H1 (cell line): ENCODE measurements at regions not wholly inside any gene's neighbourhood (a gene's known extent, or its start where the extent isn't known, plus 50 kb on each side); places are given as distances from the start of the nearest gene placed in this dataset.

ENCODE experiments used
- CTCF ChIA-PET: fragments of 300-600 bp; sonication (Branson Sonifier 250); formaldehyde crosslinking; loops from one replicate; lab custom pipeline; 2021; ENCODE audit not compliant: partially characterized antibody; lab: Charles Lee
- POLR2A ChIA-PET: fragments of 300-600 bp; sonication (Branson Sonifier 250); formaldehyde crosslinking; loops from one replicate; lab custom pipeline; 2021; ENCODE audit warnings: inconsistent platforms; ENCODE audit not compliant: partially characterized antibody; lab: Charles Lee
- DNase-seq, 2 experiments: peaks; one replicate each; pipeline versions ENCODE4 v3.0.0 to v3.0.0-alpha.2; 2010 to 2022; ENCODE audit warnings: low spot score in 2 of 2, low read depth in 1 of 2, mixed read lengths in 1 of 2
- FAIRE-seq: peaks from 2 replicates; lab custom pipeline; 2011; peaks lifted over from hg19 to GRCh38; lab: Jason Lieb, UNC
- H2AFZ ChIP-seq: 2 replicates; pipeline ENCODE4 v1.8.1; 2012; ENCODE audit warnings: low read length, inconsistent platforms
- H2AK5ac ChIP-seq: 2 replicates; pipeline ENCODE4 v1.6.1; 2013; ENCODE audit warnings: low read depth, low read length
- H2BK120ac ChIP-seq: replicated peaks from 2 replicates; pipeline ENCODE3; 2013; ENCODE audit warnings: low read depth, low read length, inconsistent platforms
- H2BK12ac ChIP-seq: 2 replicates; pipeline ENCODE4 v1.6.1; 2013; ENCODE audit warnings: low read depth, low read length
- H2BK15ac ChIP-seq: 2 replicates; pipeline ENCODE4 v1.6.1; 2013; ENCODE audit warnings: low read length
- H2BK20ac ChIP-seq: 2 replicates; pipeline ENCODE4 v1.6.1; 2013; ENCODE audit warnings: low read length
- H2BK5ac ChIP-seq: 2 replicates; pipeline ENCODE4 v1.6.1; 2013; ENCODE audit warnings: low read depth, low read length
- H3K14ac ChIP-seq: 2 replicates; pipeline ENCODE4 v1.6.1; 2013; ENCODE audit warnings: inconsistent platforms; ENCODE audit not compliant: insufficient read length
- H3K18ac ChIP-seq: 2 replicates; pipeline ENCODE4 v1.6.1; 2013; ENCODE audit warnings: low read length; ENCODE audit errors: extremely low read depth
- H3K23ac ChIP-seq: 2 replicates; pipeline ENCODE4 v1.6.1; 2013; ENCODE audit warnings: inconsistent platforms; ENCODE audit not compliant: insufficient read length
- H3K23me2 ChIP-seq: 2 replicates; pipeline ENCODE4 v1.6.1; 2013; ENCODE audit warnings: low read depth, low read length
- H3K27ac ChIP-seq: 2 replicates; pipeline ENCODE4 v1.6.1; 2011; ENCODE audit warnings: low read depth, low read length, inconsistent platforms
- H3K27me3 ChIP-seq, 4 experiments: replicated peaks in 1 of 4; 1 replicate in 1 of 4; 2 replicates in 3 of 4; pipeline versions ENCODE4 v1.6.1 to v1.8.1; 2011 to 2013; ENCODE audit warnings: low read length in 3 of 4, mild to moderate bottlenecking in 3 of 4, inconsistent platforms in 2 of 4, mixed read lengths in 2 of 4, moderate library complexity in 1 of 4; ENCODE audit not compliant: control insufficient read depth in 3 of 4, insufficient read depth in 3 of 4; ENCODE audit errors: extremely low read depth in 1 of 4
- H3K36me3 ChIP-seq, 4 experiments: 2 replicates each; pipeline versions ENCODE4 v1.6.1 to v1.8.1; 2011 to 2013; ENCODE audit warnings: mild to moderate bottlenecking in 4 of 4, low read length in 3 of 4, moderate library complexity in 2 of 4, control low read depth in 1 of 4, inconsistent platforms in 1 of 4; ENCODE audit not compliant: insufficient read depth in 4 of 4, control insufficient read depth in 2 of 4
- H3K4ac ChIP-seq: replicated peaks from 2 replicates; pipeline ENCODE3; 2013; ENCODE audit warnings: low read length, low read depth, mixed read lengths, inconsistent platforms; ENCODE audit not compliant: insufficient read length
- H3K4me1 ChIP-seq, 4 experiments: replicated peaks in 1 of 4; 1 replicate in 1 of 4; 2 replicates in 3 of 4; pipeline versions ENCODE4 v1.6.1 to v1.8.1; 2011 to 2013; ENCODE audit warnings: low read length in 3 of 4, inconsistent platforms in 2 of 4, mixed read lengths in 1 of 4; ENCODE audit not compliant: insufficient read depth in 4 of 4, control insufficient read depth in 3 of 4
- H3K4me2 ChIP-seq, 2 experiments: 2 replicates each; pipeline versions ENCODE4 v1.6.1 to v1.8.1; 2011 to 2013; ENCODE audit warnings: low read depth in 2 of 2, low read length in 2 of 2, control low read depth in 1 of 2, inconsistent platforms in 1 of 2, mild to moderate bottlenecking in 1 of 2; ENCODE audit not compliant: insufficient read depth in 1 of 2
- H3K4me3 ChIP-seq, 4 experiments: fragments of 200-600, 300-600 bp in 1 of 4; sonication (generic), shearing (Covaris generic), sonication (Bioruptor Twin) in 1 of 4; 2 replicates each; pipeline versions ENCODE4 v1.5.1 to v1.8.1; 2011 to 2016; ENCODE audit warnings: low read length in 4 of 4, low read depth in 3 of 4, control low read depth in 2 of 4, inconsistent platforms in 2 of 4, mild to moderate bottlenecking in 2 of 4, mixed read lengths in 1 of 4, moderate library complexity in 1 of 4; ENCODE audit not compliant: insufficient read depth in 2 of 4; ENCODE audit errors: extremely low read depth in 1 of 4
- H3K56ac ChIP-seq: replicated peaks from 2 replicates; pipeline ENCODE3; 2013; ENCODE audit warnings: low read depth, mild to moderate bottlenecking, mixed read lengths, low read length, inconsistent platforms; ENCODE audit not compliant: insufficient read length
- H3K79me1 ChIP-seq: 2 replicates; pipeline ENCODE4 v1.6.1; 2013; ENCODE audit warnings: low read depth, low read length, control low read depth
- H3K79me2 ChIP-seq, 2 experiments: 2 replicates each; pipeline versions ENCODE4 v1.6.1 to v1.8.1; 2012 to 2013; ENCODE audit warnings: low read length in 2 of 2, mild to moderate bottlenecking in 2 of 2, inconsistent platforms in 1 of 2; ENCODE audit not compliant: insufficient read depth in 2 of 2, control insufficient read depth in 1 of 2
- H3K9ac ChIP-seq, 4 experiments: replicated peaks in 1 of 4; 1 replicate in 1 of 4; 2 replicates in 3 of 4; pipeline versions ENCODE4 v1.6.1 to v1.8.1; 2011 to 2013; ENCODE audit warnings: low read depth in 3 of 4, low read length in 3 of 4, control low read depth in 2 of 4, mild to moderate bottlenecking in 2 of 4, moderate library complexity in 2 of 4, inconsistent platforms in 1 of 4; ENCODE audit errors: extremely low read depth in 1 of 4
- H3K9me3 ChIP-seq, 2 experiments: 2 replicates each; pipeline versions ENCODE4 v1.6.1 to v1.8.1; 2012 to 2013; ENCODE audit warnings: mild to moderate bottlenecking in 2 of 2, moderate library complexity in 2 of 2, control low read depth in 1 of 2, inconsistent platforms in 1 of 2, low read depth in 1 of 2, low read length in 1 of 2, mixed read lengths in 1 of 2; ENCODE audit not compliant: insufficient read depth in 2 of 2
- H4K20me1 ChIP-seq, 2 experiments: replicated peaks in 1 of 2; 2 replicates each; pipeline versions ENCODE3 to v1.8.1; 2011 to 2013; ENCODE audit warnings: inconsistent platforms in 2 of 2, low read length in 2 of 2, mild to moderate bottlenecking in 1 of 2; ENCODE audit not compliant: insufficient read depth in 2 of 2, control insufficient read depth in 1 of 2
- H4K5ac ChIP-seq: 2 replicates; pipeline ENCODE4 v1.6.1; 2013; ENCODE audit warnings: low read length, low read depth, mixed read lengths, inconsistent platforms; ENCODE audit not compliant: insufficient read length
- H4K8ac ChIP-seq: 2 replicates; pipeline ENCODE4 v1.8.0; 2013; ENCODE audit warnings: mild to moderate bottlenecking, moderate library complexity, low read length, inconsistent platforms; ENCODE audit not compliant: insufficient read depth; ENCODE audit errors: extremely low read depth
- H4K91ac ChIP-seq: replicated peaks from 2 replicates; pipeline ENCODE3; 2013; ENCODE audit warnings: low read length, mixed read lengths, inconsistent platforms; ENCODE audit not compliant: insufficient read length
- ASH2L ChIP-seq: fragments of 200-600, 300-600 bp; sonication (generic); IDR thresholded peaks from one replicate; pipeline ENCODE4 v1.7.1; 2017; ENCODE audit warnings: low read length
- E2F6 ChIP-seq: IDR thresholded peaks from 2 replicates; pipeline ENCODE4 v1.6.1; 2012; ENCODE audit warnings: inconsistent platforms
- EGR1 ChIP-seq: IDR thresholded peaks from 2 replicates; pipeline ENCODE4 v1.6.1; 2011; ENCODE audit warnings: low read depth, low read length, borderline replicate concordance
- EP300 ChIP-seq, 2 experiments: IDR thresholded peaks; 1 replicate in 1 of 2; 2 replicates in 1 of 2; pipeline ENCODE4 v1.6.1; 2011 to 2012; ENCODE audit warnings: low read depth in 2 of 2, low read length in 2 of 2, mild to moderate bottlenecking in 2 of 2, borderline replicate concordance in 1 of 2, inconsistent platforms in 1 of 2, moderate library complexity in 1 of 2
- JUND ChIP-seq: IDR thresholded peaks from 2 replicates; pipeline ENCODE4 v1.6.1; 2011; ENCODE audit warnings: mild to moderate bottlenecking, improper control_type of control experiment, low read length
- NANOG ChIP-seq: IDR thresholded peaks from 2 replicates; pipeline ENCODE4 v1.6.1; 2011; ENCODE audit warnings: low read length, low read depth, mild to moderate bottlenecking, inconsistent platforms; ENCODE audit not compliant: insufficient read depth, poor library complexity, severe bottlenecking
- SP4 ChIP-seq: IDR thresholded peaks from 2 replicates; pipeline ENCODE4 v1.6.1; 2012; ENCODE audit warnings: low read length, inconsistent platforms
- SUZ12 ChIP-seq: fragments of 200-600 bp; sonication (generic); IDR thresholded peaks from 2 replicates; pipeline ENCODE4 v1.6.1; 2012; ENCODE audit warnings: mild to moderate bottlenecking, inconsistent platforms, low read length, moderate library complexity, mixed read lengths
- TAF1 ChIP-seq: IDR thresholded peaks from 2 replicates; pipeline ENCODE4 v1.6.1; 2011; ENCODE audit warnings: mild to moderate bottlenecking, low read depth, low read length
- YY1 ChIP-seq: IDR thresholded peaks from 2 replicates; pipeline ENCODE4 v1.6.1; 2011; ENCODE audit warnings: low read depth, mild to moderate bottlenecking, low read length
- WGBS, 2 experiments: shearing (Covaris generic) in 1 of 2; methylation state at CpG; one replicate each; pipeline versions ENCODE4 v1.1.6 to v1.1.7; 2013 to 2015; ENCODE audit warnings: low lambda C conversion rate in 2 of 2, mixed read lengths in 2 of 2, inconsistent platforms in 1 of 2, low coverage in 1 of 2, missing lambda C conversion rate in 1 of 2; ENCODE audit not compliant: insufficient replicate concordance in 2 of 2, insufficient coverage in 1 of 2, insufficient read length in 1 of 2; ENCODE audit errors: extremely low coverage in 1 of 2, missing lambda C conversion rate in 1 of 2; 5-methylcytosine and 5-hydroxymethylcytosine counted together

DNA sequence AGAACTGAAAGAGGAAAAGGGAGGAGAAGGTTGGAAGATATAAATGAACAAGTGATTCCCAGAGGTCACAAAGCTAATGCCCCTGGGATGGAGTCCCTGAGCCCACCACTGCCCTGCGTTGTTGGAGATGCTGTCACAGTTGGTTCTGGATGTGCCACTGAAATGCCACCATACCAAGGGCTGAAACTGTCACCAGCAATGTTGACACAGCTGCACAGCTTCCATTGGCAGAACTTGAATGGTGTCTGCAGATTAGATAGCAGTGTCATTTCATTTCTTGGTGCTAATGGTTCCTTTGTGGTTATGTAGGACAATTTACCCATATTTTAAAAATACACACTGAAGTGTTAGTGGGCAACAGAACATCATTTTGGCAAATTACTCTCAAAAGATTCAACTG lies 120.7 kb downstream of the TBXT start:
- Histone ChIP-seq H3K4ac (no peak overlapping the region), H2BK5ac (no peak overlapping the region), H3K23ac (no peak overlapping the region), H3K9me3 (no peaks in the 10 kb centered on the region; a peak in 2 of 4 replicates), H3K27ac (no peak overlapping the region), H3K27me3 (no peaks in the 10 kb centered on the region), H2BK12ac (no peak overlapping the region; the same call in 1 of the 2 replicates), H3K4me1 (peaks cover 0 to 6% (median 0%) of the 10 kb centered on the region in 4 experiments; a peak in 1 of 7 replicates), H4K8ac (no peak overlapping the region), H3K4me3 (no peak overlapping the region), H2AK5ac (no peak overlapping the region), H3K9ac (no peak overlapping the region), H3K36me3 (no peaks in the 10 kb centered on the region), H2AFZ (no peak overlapping the region), H3K79me2 (no peaks in the 10 kb centered on the region), H3K18ac (no peak overlapping the region), H2BK120ac (no peak overlapping the region), H3K79me1 (no peaks in the 10 kb centered on the region), H3K14ac (no peak overlapping the region), H4K5ac (no peak overlapping the region), H2BK20ac (no peak overlapping the region), H4K91ac (peak overlapping the region; percentile 20), H3K4me2 (no peak overlapping the region), H3K23me2 (no peaks in the 10 kb centered on the region), H2BK15ac (no peak overlapping the region), H4K20me1 (no peaks in the 10 kb centered on the region), H3K56ac (no peak overlapping the region)
- ChIA-PET POLR2A (no interaction called here), CTCF (interaction anchor here (0.7 kb wide), 1 partner anchor 51 kb away, joined by 3 read pairs; no protein-coding TSS in a partner anchor)
- no peak for FAIRE-seq
- WGBS, 2 experiments: 100% methylated on average over 1 of the region's 1 CpG; no CpG with 5 or more reads in 1 of the 2 experiments
- no peak for DNase-seq
- TF ChIP-seq SP4 (no peak), ASH2L (no peak), NANOG (no peak), EGR1 (no peak), YY1 (no peak), E2F6 (no peak), JUND (no peak), TAF1 (no peak), EP300 (IDR thresholded peaks at IDR 0.05; ENCODE audit: borderline replicate concordance in 1 of 2, low read depth in 2 of 2, low read length in 2 of 2) (no peak), SUZ12 (no peak)
